ENCODE measurements at regions not wholly inside any gene's neighbourhood (a gene's known extent, or its start where the extent isn't known, plus 50 kb on each side); places are given as distances from the start of the nearest gene placed in this dataset.

GRCh38 chr10:130913844-130914243 lies 397.7 kb downstream of the TCERG1L start:
- Mint-ChIP-seq H3K4me1 (no peaks in the 10 kb centered on the region), H3K4me3 (no peak overlapping the region), H3K9me3 (peaks cover 2 to 29% (median 12%) of the 10 kb centered on the region in 11 donors), H3K27ac (no peak overlapping the region), H3K36me3 (peaks cover 0 to 9% (median 0%) of the 10 kb centered on the region in 5 donors), H3K27me3 (peaks cover 0 to 18% (median 5%) of the 10 kb centered on the region in 5 donors)
- Histone ChIP-seq H3K36me3 (ENCODE audit: control insufficient read depth in 2 of 3, insufficient read depth in 3 of 3, low read length in 3 of 3) (no peaks in the 10 kb centered on the region), H3K27me3 (ENCODE audit: control insufficient read depth in 2 of 2, insufficient read depth in 2 of 2, low read length in 2 of 2) (no peaks in the 10 kb centered on the region), H3K4me1 (ENCODE audit: control insufficient read depth in 2 of 2, insufficient read depth in 2 of 2, low read length in 2 of 2) (no peaks in the 10 kb centered on the region), H3K4me3 (ENCODE audit: low read length) (no peak overlapping the region), H3K27ac (ENCODE audit: low read depth, low read length) (no peak overlapping the region), H3K9me3 (ENCODE audit: control insufficient read depth in 2 of 3, low read length in 3 of 3) (no peaks in the 10 kb centered on the region)
- intact Hi-C loops (cut with micrococcal nuclease), result no loop called here
- ChIA-PET CTCF (no interaction called here), POLR2A (no interaction called here)
- DNase-seq (no peak), ATAC-seq (no peak)

- ATAC-seq, result no peak
- H3K36me3 Mint-ChIP-seq, result peaks cover 0 to 9% (median 0%) of the 10 kb centered on the region in 5 donors
- Histone ChIP-seq H3K4me1 (ENCODE audit: control insufficient read depth in 2 of 2, insufficient read depth in 2 of 2, low read length in 2 of 2) (no peaks in the 10 kb centered on the region), H3K27ac (ENCODE audit: low read depth, low read length) (no peak overlapping the region), H3K9me3 (ENCODE audit: control insufficient read depth in 2 of 3, low read length in 3 of 3) (no peaks in the 10 kb centered on the region), H3K4me3 (ENCODE audit: low read length) (no peak overlapping the region), H3K36me3 (ENCODE audit: control insufficient read depth in 2 of 3, insufficient read depth in 3 of 3, low read length in 3 of 3) (no peaks in the 10 kb centered on the region), H3K27me3 (ENCODE audit: control insufficient read depth in 2 of 2, insufficient read depth in 2 of 2, low read length in 2 of 2) (no peaks in the 10 kb centered on the region)
- peaks cover 0 to 18% (median 5%) of the 10 kb centered on the region in 5 donors for H3K27me3 Mint-ChIP-seq
- H3K9me3 Mint-ChIP-seq, result peaks cover 2 to 29% (median 12%) of the 10 kb centered on the region in 11 donors
- POLR2A ChIA-PET, result no interaction called here
- H3K27ac Mint-ChIP-seq, result no peak overlapping the region
- CTCF ChIA-PET, result no interaction called here
- DNase-seq, result no peak
- no peak overlapping the region for H3K4me3 Mint-ChIP-seq
- H3K4me1 Mint-ChIP-seq, result no peaks in the 10 kb centered on the region
- intact Hi-C loops (cut with micrococcal nuclease), result no loop called here
These were observed 397.2 kb downstream of the TCERG1L start for GRCh38 chr10:130914367-130914766.

GRCh38 chr10:130915065-130915464 lies 396.5 kb downstream of the TCERG1L start:
- Mint-ChIP-seq H3K36me3 (peaks cover 0 to 9% (median 0%) of the 10 kb centered on the region in 5 donors), H3K9me3 (peaks cover 2 to 29% (median 12%) of the 10 kb centered on the region in 11 donors), H3K27ac (no peak overlapping the region), H3K4me3 (no peak overlapping the region), H3K4me1 (no peaks in the 10 kb centered on the region), H3K27me3 (peaks cover 0 to 18% (median 5%) of the 10 kb centered on the region in 5 donors)
- intact Hi-C loops (cut with micrococcal nuclease), result no loop called here
- Histone ChIP-seq H3K4me1 (ENCODE audit: control insufficient read depth in 2 of 2, insufficient read depth in 2 of 2, low read length in 2 of 2) (no peaks in the 10 kb centered on the region), H3K4me3 (ENCODE audit: low read length) (no peak overlapping the region), H3K27me3 (ENCODE audit: control insufficient read depth in 2 of 2, insufficient read depth in 2 of 2, low read length in 2 of 2) (no peaks in the 10 kb centered on the region), H3K9me3 (ENCODE audit: control insufficient read depth in 2 of 3, low read length in 3 of 3) (no peaks in the 10 kb centered on the region), H3K27ac (ENCODE audit: low read depth, low read length) (no peak overlapping the region), H3K36me3 (ENCODE audit: control insufficient read depth in 2 of 3, insufficient read depth in 3 of 3, low read length in 3 of 3) (no peaks in the 10 kb centered on the region)
- no peak for DNase-seq
- ATAC-seq, result no peak
- POLR2A ChIA-PET, result no interaction called here
- CTCF ChIA-PET, result no interaction called here

GRCh38 chr10:130921461-130921860 lies 390.1 kb downstream of the TCERG1L start:
- no peaks in the 10 kb centered on the region for H3K4me1 ChIP-seq (ENCODE audit: control insufficient read depth in 2 of 2, insufficient read depth in 2 of 2, low read length in 2 of 2)
- peaks cover 0 to 8% (median 0%) of the 10 kb centered on the region in 11 donors for H3K9me3 Mint-ChIP-seq
- no peak overlapping the region for H3K27ac ChIP-seq (ENCODE audit: low read depth, low read length)
- ChIA-PET POLR2A (no interaction called here), CTCF (no interaction called here)
- intact Hi-C loops (cut with micrococcal nuclease), result no loop called here
- no peak overlapping the region for H3K4me3 ChIP-seq (ENCODE audit: low read length)
- no peaks in the 10 kb centered on the region for H3K36me3 ChIP-seq (ENCODE audit: control insufficient read depth in 2 of 3, insufficient read depth in 3 of 3, low read length in 3 of 3)
- no peaks in the 10 kb centered on the region for H3K9me3 ChIP-seq (ENCODE audit: control insufficient read depth in 2 of 3, low read length in 3 of 3)
- ATAC-seq (no peak), DNase-seq (no peak)
- no peaks in the 10 kb centered on the region for H3K27me3 Mint-ChIP-seq
- no peak overlapping the region for H3K27ac Mint-ChIP-seq
- H3K4me1 Mint-ChIP-seq, result no peaks in the 10 kb centered on the region
- no peaks in the 10 kb centered on the region for H3K27me3 ChIP-seq (ENCODE audit: control insufficient read depth in 2 of 2, insufficient read depth in 2 of 2, low read length in 2 of 2)
- no peaks in the 10 kb centered on the region for H3K36me3 Mint-ChIP-seq
- H3K4me3 Mint-ChIP-seq, result no peak overlapping the region

- intact Hi-C loops (cut with micrococcal nuclease), result no loop called here
- peaks cover 0 to 5% (median 0%) of the 10 kb centered on the region in 11 donors for H3K9me3 Mint-ChIP-seq
- no peak overlapping the region for H3K27ac ChIP-seq (ENCODE audit: low read depth, low read length)
- H3K36me3 ChIP-seq (ENCODE audit: control insufficient read depth in 2 of 3, insufficient read depth in 3 of 3, low read length in 3 of 3), result no peaks in the 10 kb centered on the region
- no peak overlapping the region for H3K27ac Mint-ChIP-seq
- ChIA-PET CTCF (no interaction called here), POLR2A (no interaction called here)
- no peak overlapping the region for H3K4me3 Mint-ChIP-seq
- H3K36me3 Mint-ChIP-seq, result no peaks in the 10 kb centered on the region
- H3K27me3 Mint-ChIP-seq, result no peaks in the 10 kb centered on the region
- no peaks in the 10 kb centered on the region for H3K9me3 ChIP-seq (ENCODE audit: control insufficient read depth in 2 of 3, low read length in 3 of 3)
- H3K27me3 ChIP-seq (ENCODE audit: control insufficient read depth in 2 of 2, insufficient read depth in 2 of 2, low read length in 2 of 2), result no peaks in the 10 kb centered on the region
- ATAC-seq (no peak), DNase-seq (no peak)
- no peak overlapping the region for H3K4me3 ChIP-seq (ENCODE audit: low read length)
- no peaks in the 10 kb centered on the region for H3K4me1 Mint-ChIP-seq
- no peaks in the 10 kb centered on the region for H3K4me1 ChIP-seq (ENCODE audit: control insufficient read depth in 2 of 2, insufficient read depth in 2 of 2, low read length in 2 of 2)
These were observed 389.5 kb downstream of the TCERG1L start for GRCh38 chr10:130921911-130922440.

- POLR2A ChIA-PET, result no interaction called here
- H3K27ac Mint-ChIP-seq, result no peak overlapping the region
These were observed 387.9 kb downstream of the TCERG1L start for GRCh38 chr10:130923596-130923995.

GRCh38 chr10:130924138-130924819 lies 387.2 kb downstream of the TCERG1L start:
- DNase-seq (no peak), ATAC-seq (no peak)
- intact Hi-C loops (cut with micrococcal nuclease), result no loop called here
- Mint-ChIP-seq H3K9me3 (no peaks in the 10 kb centered on the region), H3K27me3 (no peaks in the 10 kb centered on the region), H3K4me1 (no peaks in the 10 kb centered on the region), H3K36me3 (no peaks in the 10 kb centered on the region), H3K4me3 (no peak overlapping the region), H3K27ac (no peak overlapping the region)
- Histone ChIP-seq H3K27ac (ENCODE audit: low read depth, low read length) (no peak overlapping the region), H3K27me3 (ENCODE audit: control insufficient read depth in 2 of 2, insufficient read depth in 2 of 2, low read length in 2 of 2) (no peaks in the 10 kb centered on the region), H3K4me1 (ENCODE audit: control insufficient read depth in 2 of 2, insufficient read depth in 2 of 2, low read length in 2 of 2) (no peaks in the 10 kb centered on the region), H3K36me3 (ENCODE audit: control insufficient read depth in 2 of 3, insufficient read depth in 3 of 3, low read length in 3 of 3) (no peaks in the 10 kb centered on the region), H3K4me3 (ENCODE audit: low read length) (no peak overlapping the region), H3K9me3 (ENCODE audit: control insufficient read depth in 2 of 3, low read length in 3 of 3) (no peaks in the 10 kb centered on the region)
- CTCF ChIA-PET, result no interaction called here
- POLR2A ChIA-PET, result no interaction called here

More at GRCh38 chr10:130923596-130923995, 387.9 kb downstream of the TCERG1L start:
- no peaks in the 10 kb centered on the region for H3K4me1 ChIP-seq (ENCODE audit: control insufficient read depth in 2 of 2, insufficient read depth in 2 of 2, low read length in 2 of 2)
- no peaks in the 10 kb centered on the region for H3K4me1 Mint-ChIP-seq
- H3K27me3 ChIP-seq (ENCODE audit: control insufficient read depth in 2 of 2, insufficient read depth in 2 of 2, low read length in 2 of 2), result no peaks in the 10 kb centered on the region
- intact Hi-C loops (cut with micrococcal nuclease), result no loop called here
- no peaks in the 10 kb centered on the region for H3K9me3 ChIP-seq (ENCODE audit: control insufficient read depth in 2 of 3, low read length in 3 of 3)
- ATAC-seq, result no peak
- H3K9me3 Mint-ChIP-seq, result no peaks in the 10 kb centered on the region
- no peak for DNase-seq
- H3K27me3 Mint-ChIP-seq, result no peaks in the 10 kb centered on the region
- no peaks in the 10 kb centered on the region for H3K36me3 ChIP-seq (ENCODE audit: control insufficient read depth in 2 of 3, insufficient read depth in 3 of 3, low read length in 3 of 3)
- H3K4me3 ChIP-seq (ENCODE audit: low read length), result no peak overlapping the region
- CTCF ChIA-PET, result no interaction called here
- H3K27ac ChIP-seq (ENCODE audit: low read depth, low read length), result no peak overlapping the region
- no peak overlapping the region for H3K4me3 Mint-ChIP-seq
- no peaks in the 10 kb centered on the region for H3K36me3 Mint-ChIP-seq
